ENCODE measurements at regions not wholly inside any gene's neighbourhood (a gene's known extent, or its start where the extent isn't known, plus 50 kb on each side); places are given as distances from the start of the nearest gene placed in this dataset.
A peak's percentile ranks its signal among the peaks of the same experiment; 100 is the strongest.

DNA sequence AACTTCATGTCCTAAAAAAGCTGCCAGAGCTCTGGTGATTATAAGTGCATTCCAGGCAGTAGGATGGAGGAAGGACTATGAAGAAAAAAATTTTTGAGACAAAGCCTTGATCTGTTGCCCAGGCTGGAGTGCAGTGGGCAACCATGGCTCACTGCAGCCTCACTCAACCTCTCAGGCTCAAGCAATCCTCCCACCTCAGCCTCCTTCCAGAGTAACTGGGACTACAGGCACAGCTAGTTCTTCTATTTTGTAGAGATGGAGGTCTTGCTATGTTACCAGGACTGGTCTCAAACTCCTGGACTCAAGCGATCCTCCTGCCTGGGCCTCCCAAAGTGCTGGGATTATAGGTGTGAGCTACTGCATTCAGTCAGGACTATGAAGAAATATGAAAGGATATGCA lies 161.2 kb downstream of the IRS2 start:
- Histone ChIP-seq H3K27ac (ENCODE audit: low read depth, low read length) (no peak overlapping the region), H3K4me3 (ENCODE audit: low read length) (no peak overlapping the region), H3K36me3 (ENCODE audit: control insufficient read depth in 2 of 3, insufficient read depth in 3 of 3, low read length in 3 of 3) (no peaks in the 10 kb centered on the region), H3K27me3 (ENCODE audit: control insufficient read depth in 2 of 2, insufficient read depth in 2 of 2, low read length in 2 of 2) (no peaks in the 10 kb centered on the region), H3K9me3 (ENCODE audit: control insufficient read depth in 2 of 3, low read length in 3 of 3) (no peaks in the 10 kb centered on the region), H3K4me1 (ENCODE audit: control insufficient read depth in 2 of 2, insufficient read depth in 2 of 2, low read length in 2 of 2) (no peaks in the 10 kb centered on the region)
- Mint-ChIP-seq H3K4me1 (peaks cover 0 to 2% (median 0%) of the 10 kb centered on the region in 7 donors), H3K36me3 (no peaks in the 10 kb centered on the region), H3K27ac (no peak overlapping the region), H3K9me3 (peaks cover 0 to 2% (median 0%) of the 10 kb centered on the region in 11 donors), H3K27me3 (peaks cover 0 to 6% (median 0%) of the 10 kb centered on the region in 5 donors), H3K4me3 (no peak overlapping the region)
- CTCF ChIA-PET, result no interaction called here
- ATAC-seq (no peak), DNase-seq (no peak)
- intact Hi-C loops (cut with micrococcal nuclease), result no loop called here
- POLR2A ChIA-PET, result no interaction called here

DNA sequence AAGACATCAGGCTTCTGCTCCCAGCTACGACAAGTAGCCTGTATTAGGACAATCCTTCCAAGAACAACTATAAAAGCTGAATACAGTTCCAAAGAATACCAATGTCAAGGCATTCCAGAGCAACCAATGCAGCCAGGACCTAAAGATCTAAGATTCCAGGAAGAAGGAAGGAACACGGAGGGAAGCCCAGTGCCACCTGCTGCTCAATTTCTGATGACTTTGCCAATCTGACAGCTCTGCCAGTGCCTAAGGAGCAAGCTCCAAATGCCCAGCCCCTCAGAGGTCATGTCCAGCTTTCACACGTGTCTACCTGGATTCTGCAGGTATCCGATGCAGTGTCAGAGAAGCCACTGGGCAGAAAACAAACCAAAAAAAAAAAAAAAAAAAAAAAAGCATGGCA lies 164.4 kb downstream of the IRS2 start:
- CTCF ChIA-PET, result no interaction called here
- H3K36me3 Mint-ChIP-seq, result no peaks in the 10 kb centered on the region
- POLR2A ChIA-PET, result no interaction called here
- intact Hi-C loops (cut with micrococcal nuclease), result no loop called here
- no peak for DNase-seq
- Histone ChIP-seq H3K36me3 (ENCODE audit: control insufficient read depth in 2 of 3, insufficient read depth in 3 of 3, low read length in 3 of 3) (no peaks in the 10 kb centered on the region), H3K9me3 (ENCODE audit: control insufficient read depth in 2 of 3, low read length in 3 of 3) (no peaks in the 10 kb centered on the region), H3K27ac (ENCODE audit: low read depth, low read length) (no peak overlapping the region), H3K27me3 (ENCODE audit: control insufficient read depth in 2 of 2, insufficient read depth in 2 of 2, low read length in 2 of 2) (no peaks in the 10 kb centered on the region), H3K4me1 (ENCODE audit: control insufficient read depth in 2 of 2, insufficient read depth in 2 of 2, low read length in 2 of 2) (no peaks in the 10 kb centered on the region), H3K4me3 (ENCODE audit: low read length) (no peak overlapping the region)
- ATAC-seq, result no peak
- peaks cover 0 to 1% (median 0%) of the 10 kb centered on the region in 7 donors for H3K4me1 Mint-ChIP-seq
- peaks cover 0 to 5% (median 0%) of the 10 kb centered on the region in 11 donors for H3K9me3 Mint-ChIP-seq
- H3K27ac Mint-ChIP-seq, result no peak overlapping the region
- H3K27me3 Mint-ChIP-seq, result peaks cover 0 to 12% (median 2%) of the 10 kb centered on the region in 5 donors
- no peak overlapping the region for H3K4me3 Mint-ChIP-seq

DNA sequence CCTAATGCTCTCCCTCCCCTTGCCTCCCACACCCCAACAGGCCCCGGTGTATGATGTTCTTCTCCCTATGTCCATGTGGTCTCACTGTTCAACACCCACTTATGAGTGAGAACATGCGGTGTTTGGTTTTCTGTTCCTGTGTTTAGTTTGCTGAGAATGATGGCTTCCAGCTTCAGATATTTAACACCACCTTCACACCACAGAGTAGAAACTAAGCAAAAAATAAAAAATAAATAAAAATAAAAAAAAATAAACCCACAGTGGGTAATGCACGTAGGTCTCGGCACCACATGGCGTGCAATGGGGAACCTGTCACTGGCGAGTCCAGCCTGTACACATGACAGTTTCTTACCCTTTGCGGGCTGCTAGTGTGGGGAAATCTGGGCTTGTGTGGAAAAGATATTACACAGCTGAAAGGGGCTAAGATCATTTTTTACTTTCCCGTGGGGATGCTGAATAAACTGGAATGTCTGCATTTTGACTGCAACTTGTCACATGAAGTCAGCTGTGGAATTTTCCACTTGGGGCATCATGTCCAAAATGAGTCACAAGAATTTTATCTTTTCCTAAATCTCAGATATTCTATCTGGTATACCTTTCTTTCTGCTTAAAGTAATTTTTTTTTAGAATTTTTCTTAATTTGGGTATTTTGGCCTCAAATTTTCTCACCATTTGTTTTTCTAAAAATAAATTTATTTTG lies 170.5 kb downstream of the IRS2 start:
- Histone ChIP-seq H3K27ac (ENCODE audit: low read depth, low read length) (no peak overlapping the region), H3K4me1 (ENCODE audit: control insufficient read depth in 2 of 2, insufficient read depth in 2 of 2, low read length in 2 of 2) (no peaks in the 10 kb centered on the region), H3K4me3 (ENCODE audit: low read length) (no peak overlapping the region), H3K27me3 (ENCODE audit: control insufficient read depth in 2 of 2, insufficient read depth in 2 of 2, low read length in 2 of 2) (no peaks in the 10 kb centered on the region), H3K9me3 (ENCODE audit: control insufficient read depth in 2 of 3, low read length in 3 of 3) (no peaks in the 10 kb centered on the region), H3K36me3 (ENCODE audit: control insufficient read depth in 2 of 3, insufficient read depth in 3 of 3, low read length in 3 of 3) (no peaks in the 10 kb centered on the region)
- peaks cover 0 to 4% (median 0%) of the 10 kb centered on the region in 11 donors for H3K9me3 Mint-ChIP-seq
- ChIA-PET CTCF (no interaction called here), POLR2A (no interaction called here)
- H3K4me3 Mint-ChIP-seq, result no peak overlapping the region
- ATAC-seq (no peak), DNase-seq (no peak)
- no peaks in the 10 kb centered on the region for H3K36me3 Mint-ChIP-seq
- no peak overlapping the region for H3K27ac Mint-ChIP-seq
- H3K27me3 Mint-ChIP-seq, result peaks cover 0 to 7% (median 0%) of the 10 kb centered on the region in 5 donors
- intact Hi-C loops (cut with micrococcal nuclease), result no loop called here
- H3K4me1 Mint-ChIP-seq, result no peaks in the 10 kb centered on the region

DNA sequence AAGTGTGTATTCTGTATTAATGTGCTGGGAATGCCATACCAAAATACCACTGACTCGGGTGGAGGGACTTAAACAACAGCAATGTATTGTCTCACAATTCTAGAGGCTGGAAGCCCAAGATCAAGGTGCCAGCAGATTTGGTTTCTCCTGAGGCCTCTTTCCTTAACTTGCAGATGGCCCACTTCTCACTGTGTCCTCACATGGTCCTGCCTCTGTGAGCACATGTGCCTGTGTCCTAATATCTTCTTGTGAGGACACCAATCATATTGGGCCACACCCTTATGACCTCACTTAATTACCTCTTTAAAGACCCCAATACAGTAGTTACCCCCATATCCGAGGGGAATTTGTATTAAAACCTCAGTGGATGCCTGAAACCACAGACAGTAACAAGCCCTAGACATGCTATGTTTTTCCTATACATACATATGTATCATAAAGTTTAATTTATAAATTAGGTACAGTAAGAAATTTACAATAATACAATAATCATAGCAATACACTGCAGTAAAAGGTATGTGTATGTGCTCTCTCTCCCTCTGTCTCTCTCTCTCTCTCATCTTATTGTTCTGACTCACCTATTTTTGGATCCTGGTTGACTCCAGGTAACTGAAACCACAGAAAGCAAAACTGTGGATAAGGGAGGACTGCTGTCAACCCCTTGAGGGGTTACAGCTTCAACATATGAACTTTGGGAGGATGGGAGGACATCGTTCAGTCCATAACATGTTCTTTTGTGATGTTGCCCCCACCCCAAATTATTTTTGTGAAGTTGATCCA lies 174.3 kb downstream of the IRS2 start:
- POLR2A ChIA-PET, result no interaction called here
- Histone ChIP-seq H3K4me1 (ENCODE audit: control insufficient read depth in 2 of 2, insufficient read depth in 2 of 2, low read length in 2 of 2) (no peaks in the 10 kb centered on the region), H3K4me3 (ENCODE audit: low read length) (no peak overlapping the region), H3K36me3 (ENCODE audit: control insufficient read depth in 2 of 3, insufficient read depth in 3 of 3, low read length in 3 of 3) (no peaks in the 10 kb centered on the region), H3K27me3 (ENCODE audit: control insufficient read depth in 2 of 2, insufficient read depth in 2 of 2, low read length in 2 of 2) (no peaks in the 10 kb centered on the region), H3K9me3 (ENCODE audit: control insufficient read depth in 2 of 3, low read length in 3 of 3) (no peaks in the 10 kb centered on the region), H3K27ac (ENCODE audit: low read depth, low read length) (no peak overlapping the region)
- H3K27me3 Mint-ChIP-seq, result no peaks in the 10 kb centered on the region
- intact Hi-C loops (cut with micrococcal nuclease), result no loop called here
- no peak overlapping the region for H3K27ac Mint-ChIP-seq
- H3K4me3 Mint-ChIP-seq, result no peak overlapping the region
- H3K4me1 Mint-ChIP-seq, result no peaks in the 10 kb centered on the region
- H3K9me3 Mint-ChIP-seq, result peaks cover 0 to 2% (median 0%) of the 10 kb centered on the region in 11 donors
- no peaks in the 10 kb centered on the region for H3K36me3 Mint-ChIP-seq
- ATAC-seq (no peak), DNase-seq (no peak)
- CTCF ChIA-PET, result no interaction called here

DNA sequence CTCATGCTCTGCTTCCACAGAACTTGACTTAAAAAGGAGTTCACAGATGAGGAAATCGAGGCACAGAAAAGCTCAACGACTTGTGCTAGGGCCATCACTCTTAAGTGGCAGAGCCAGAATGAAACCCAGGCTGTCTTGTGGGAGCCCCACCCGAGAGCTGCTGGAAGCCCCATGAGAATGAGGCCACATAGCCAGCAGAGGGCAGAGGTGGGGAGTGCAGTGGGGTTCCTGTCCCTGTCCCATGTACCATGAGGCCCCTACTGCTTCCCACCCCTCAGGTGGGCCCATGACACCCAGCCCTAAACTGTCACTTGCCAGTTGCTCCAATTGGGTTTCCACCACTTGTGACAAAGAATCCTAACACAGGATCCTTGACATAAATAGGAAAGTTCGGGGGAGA lies 175.9 kb downstream of the IRS2 start:
- no peaks in the 10 kb centered on the region for H3K36me3 ChIP-seq (ENCODE audit: control insufficient read depth in 2 of 3, insufficient read depth in 3 of 3, low read length in 3 of 3)
- ChIA-PET POLR2A (no interaction called here), CTCF (interaction anchor here (0.8 to 1.2 kb wide), 2 partner anchors 174 to 180 kb away, joined by 4 read pairs; no protein-coding TSS in a partner anchor)
- Mint-ChIP-seq H3K27ac (no peak overlapping the region), H3K4me1 (peaks cover 0 to 8% (median 0%) of the 10 kb centered on the region in 7 donors), H3K4me3 (no peak overlapping the region), H3K36me3 (no peaks in the 10 kb centered on the region), H3K27me3 (no peaks in the 10 kb centered on the region), H3K9me3 (peaks cover 0 to 3% (median 0%) of the 10 kb centered on the region in 11 donors)
- ATAC-seq (peak; percentile 80), DNase-seq (peak in 8 of 9 donors; percentile 4 to 36 (median 26))
- H3K4me1 ChIP-seq (ENCODE audit: control insufficient read depth in 2 of 2, insufficient read depth in 2 of 2, low read length in 2 of 2), result no peaks in the 10 kb centered on the region
- H3K27me3 ChIP-seq (ENCODE audit: control insufficient read depth in 2 of 2, insufficient read depth in 2 of 2, low read length in 2 of 2), result no peaks in the 10 kb centered on the region
- H3K27ac ChIP-seq (ENCODE audit: low read depth, low read length), result no peak overlapping the region
- H3K9me3 ChIP-seq (ENCODE audit: control insufficient read depth in 2 of 3, low read length in 3 of 3), result no peaks in the 10 kb centered on the region
- intact Hi-C loops (cut with micrococcal nuclease), result loop anchor here (1.0 kb wide), 1 partner anchor 181 kb away; no protein-coding TSS in a partner anchor
- no peak overlapping the region for H3K4me3 ChIP-seq (ENCODE audit: low read length)

DNA sequence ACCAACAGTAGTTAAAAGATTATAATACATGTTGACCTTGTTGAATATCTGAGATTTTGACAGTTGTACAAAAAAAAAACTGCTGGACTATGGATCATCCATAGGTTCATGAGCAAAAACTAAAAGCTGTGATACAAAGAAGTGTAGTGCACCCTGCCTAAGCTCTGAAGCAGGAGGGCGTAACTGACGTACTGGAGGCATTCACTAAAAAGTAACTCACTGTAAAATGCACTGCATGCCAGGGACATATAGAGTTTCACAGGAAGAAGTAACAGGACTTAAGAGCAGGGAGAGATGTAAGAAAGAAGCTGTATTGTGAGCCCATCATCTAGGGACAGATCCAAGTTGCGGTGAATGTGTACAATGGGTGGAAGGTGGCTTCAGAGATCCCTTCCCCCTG lies 177.9 kb downstream of the IRS2 start:
- peaks cover 0 to 3% (median 0%) of the 10 kb centered on the region in 5 donors for H3K36me3 Mint-ChIP-seq
- Histone ChIP-seq H3K4me3 (ENCODE audit: low read length) (no peak overlapping the region), H3K27me3 (ENCODE audit: control insufficient read depth in 2 of 2, insufficient read depth in 2 of 2, low read length in 2 of 2) (no peaks in the 10 kb centered on the region), H3K36me3 (ENCODE audit: control insufficient read depth in 2 of 3, insufficient read depth in 3 of 3, low read length in 3 of 3) (no peaks in the 10 kb centered on the region), H3K4me1 (ENCODE audit: control insufficient read depth in 2 of 2, insufficient read depth in 2 of 2, low read length in 2 of 2) (no peaks in the 10 kb centered on the region), H3K9me3 (ENCODE audit: control insufficient read depth in 2 of 3, low read length in 3 of 3) (no peaks in the 10 kb centered on the region), H3K27ac (ENCODE audit: low read depth, low read length) (no peak overlapping the region)
- no peak overlapping the region for H3K4me3 Mint-ChIP-seq
- H3K27me3 Mint-ChIP-seq, result peaks cover 0 to 5% (median 0%) of the 10 kb centered on the region in 5 donors
- ATAC-seq (no peak), DNase-seq (no peak)
- CTCF ChIA-PET, result interaction anchor here (0.9 kb wide), 1 partner anchor 182 kb away, joined by 3 read pairs; no protein-coding TSS in a partner anchor
- peaks cover 0 to 4% (median 0%) of the 10 kb centered on the region in 11 donors for H3K9me3 Mint-ChIP-seq
- H3K27ac Mint-ChIP-seq, result no peak overlapping the region
- POLR2A ChIA-PET, result no interaction called here
- peaks cover 0 to 8% (median 0%) of the 10 kb centered on the region in 7 donors for H3K4me1 Mint-ChIP-seq
- intact Hi-C loops (cut with micrococcal nuclease), result no loop called here

Data from naive thymus-derived CD4-positive, alpha-beta T cell (primary cell).